HEK293 (cell line): ENCODE measurements at regions not wholly inside any gene's neighbourhood (a gene's known extent, or its start where the extent isn't known, plus 50 kb on each side); places are given as distances from the start of the nearest gene placed in this dataset.

Source experiments
- GLIS1 ChIP-seq: fragments of 450-650 bp; formaldehyde crosslinking; IDR thresholded peaks from 2 replicates; pipeline ENCODE4 v1.5.1; 2016; ENCODE audit warnings: missing biosample characterization, missing genetic modification characterization
- KLF10 ChIP-seq: fragments of 450-650 bp; IDR thresholded peaks from 2 replicates; pipeline ENCODE4 v1.5.1; 2018; ENCODE audit warnings: missing biosample characterization, mild to moderate bottlenecking, missing genetic modification characterization
- YY2 ChIP-seq: fragments of 450-650 bp; formaldehyde crosslinking; IDR thresholded peaks from 2 replicates; pipeline ENCODE4 v1.5.1; 2016; ENCODE audit warnings: missing biosample characterization, missing genetic modification characterization
- ZBTB17 ChIP-seq: fragments of 450-650 bp; formaldehyde crosslinking; IDR thresholded peaks from 2 replicates; pipeline ENCODE4 v1.5.1; 2016; ENCODE audit warnings: missing biosample characterization, missing genetic modification characterization
- ZNF133 ChIP-seq: fragments of 450-650 bp; formaldehyde crosslinking; IDR thresholded peaks from 2 replicates; pipeline ENCODE4 v1.5.1; 2016; ENCODE audit warnings: missing biosample characterization, missing genetic modification characterization
- ZNF239 ChIP-seq: fragments of 450-650 bp; formaldehyde crosslinking; IDR thresholded peaks from 2 replicates; pipeline ENCODE4 v1.5.1; 2016; ENCODE audit warnings: missing biosample characterization, missing genetic modification characterization
- ZNF561 ChIP-seq: fragments of 450-650 bp; IDR thresholded peaks from 2 replicates; pipeline ENCODE4 v1.5.1; 2018; ENCODE audit warnings: missing biosample characterization, missing genetic modification characterization, borderline replicate concordance
- TF ChIP-seq, protein P1 (sequence below): fragments of 450-650 bp; formaldehyde crosslinking; IDR thresholded peaks from 2 replicates; pipeline ENCODE4 v1.5.1; 2016; ENCODE audit warnings: missing biosample characterization, missing genetic modification characterization
- TF ChIP-seq, protein P2 (sequence below): fragments of 450-650 bp; formaldehyde crosslinking; IDR thresholded peaks from 2 replicates; pipeline ENCODE4 v1.5.1; 2016; ENCODE audit warnings: missing biosample characterization, missing genetic modification characterization
- TF ChIP-seq, protein P3 (sequence below): fragments of 450-650 bp; formaldehyde crosslinking; IDR thresholded peaks from 2 replicates; pipeline ENCODE4 v1.5.1; 2016; ENCODE audit warnings: missing biosample characterization, missing genetic modification characterization
- TF ChIP-seq, protein P4 (sequence below): fragments of 450-650 bp; formaldehyde crosslinking; IDR thresholded peaks from 2 replicates; pipeline ENCODE4 v1.5.1; 2016; ENCODE audit warnings: missing biosample characterization, missing genetic modification characterization

DNA sequence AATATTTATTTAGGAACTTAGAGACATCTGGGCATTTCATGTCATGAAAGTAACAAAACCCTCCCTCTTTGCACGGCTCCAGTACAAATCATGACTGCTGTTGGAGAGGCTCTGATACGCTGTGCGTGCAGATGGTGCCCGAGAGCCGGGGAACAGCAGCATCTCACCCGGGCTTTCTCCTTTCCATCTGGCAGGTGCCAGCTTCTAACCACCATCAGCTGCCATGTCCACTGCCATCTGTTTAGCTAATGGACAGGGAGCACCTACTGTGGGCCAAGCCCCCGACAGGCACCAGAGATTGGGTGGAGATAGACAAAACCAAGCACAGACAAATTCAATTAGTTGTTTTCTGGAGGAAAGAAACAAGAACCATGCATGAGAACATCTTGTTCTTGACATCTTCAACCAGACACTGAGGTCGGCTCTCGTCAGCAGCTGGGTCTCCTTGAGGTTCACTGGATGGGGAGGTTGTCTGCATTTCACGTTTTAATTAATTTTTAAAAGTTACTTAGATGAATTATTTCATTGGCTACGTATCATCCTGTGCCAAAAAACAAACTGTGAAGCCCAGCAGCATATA, 323.7 kb downstream of the THBS2 start:
- TF ChIP-seq ZNF561 (tag by site-specific recombination) (no peak), ZBTB17 (tag by site-specific recombination) (no peak), GLIS1 (no peak), ZNF133 (tag by site-specific recombination) (no peak), ZNF239 (tag by site-specific recombination) (no peak), KLF10 (tag by site-specific recombination) (no peak), YY2 (tag by site-specific recombination) (no peak)
- TF ChIP-seq, protein P1, sequence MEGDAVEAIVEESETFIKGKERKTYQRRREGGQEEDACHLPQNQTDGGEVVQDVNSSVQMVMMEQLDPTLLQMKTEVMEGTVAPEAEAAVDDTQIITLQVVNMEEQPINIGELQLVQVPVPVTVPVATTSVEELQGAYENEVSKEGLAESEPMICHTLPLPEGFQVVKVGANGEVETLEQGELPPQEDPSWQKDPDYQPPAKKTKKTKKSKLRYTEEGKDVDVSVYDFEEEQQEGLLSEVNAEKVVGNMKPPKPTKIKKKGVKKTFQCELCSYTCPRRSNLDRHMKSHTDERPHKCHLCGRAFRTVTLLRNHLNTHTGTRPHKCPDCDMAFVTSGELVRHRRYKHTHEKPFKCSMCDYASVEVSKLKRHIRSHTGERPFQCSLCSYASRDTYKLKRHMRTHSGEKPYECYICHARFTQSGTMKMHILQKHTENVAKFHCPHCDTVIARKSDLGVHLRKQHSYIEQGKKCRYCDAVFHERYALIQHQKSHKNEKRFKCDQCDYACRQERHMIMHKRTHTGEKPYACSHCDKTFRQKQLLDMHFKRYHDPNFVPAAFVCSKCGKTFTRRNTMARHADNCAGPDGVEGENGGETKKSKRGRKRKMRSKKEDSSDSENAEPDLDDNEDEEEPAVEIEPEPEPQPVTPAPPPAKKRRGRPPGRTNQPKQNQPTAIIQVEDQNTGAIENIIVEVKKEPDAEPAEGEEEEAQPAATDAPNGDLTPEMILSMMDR (tag by site-specific recombination) = no peak
- TF ChIP-seq, protein P2, sequence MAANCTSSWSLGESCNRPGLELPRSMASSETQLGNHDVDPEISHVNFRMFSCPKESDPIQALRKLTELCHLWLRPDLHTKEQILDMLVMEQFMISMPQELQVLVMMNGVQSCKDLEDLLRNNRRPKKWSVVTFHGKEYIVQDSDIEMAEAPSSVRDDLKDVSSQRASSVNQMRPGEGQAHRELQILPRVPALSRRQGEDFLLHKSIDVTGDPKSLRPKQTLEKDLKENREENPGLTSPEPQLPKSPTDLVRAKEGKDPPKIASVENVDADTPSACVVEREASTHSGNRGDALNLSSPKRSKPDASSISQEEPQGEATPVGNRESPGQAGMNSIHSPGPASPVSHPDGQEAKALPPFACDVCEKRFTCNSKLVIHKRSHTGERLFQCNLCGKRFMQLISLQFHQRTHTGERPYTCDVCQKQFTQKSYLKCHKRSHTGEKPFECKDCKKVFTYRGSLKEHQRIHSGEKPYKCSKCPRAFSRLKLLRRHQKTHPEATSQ (tag by site-specific recombination) = no peak
- TF ChIP-seq, protein P3, sequence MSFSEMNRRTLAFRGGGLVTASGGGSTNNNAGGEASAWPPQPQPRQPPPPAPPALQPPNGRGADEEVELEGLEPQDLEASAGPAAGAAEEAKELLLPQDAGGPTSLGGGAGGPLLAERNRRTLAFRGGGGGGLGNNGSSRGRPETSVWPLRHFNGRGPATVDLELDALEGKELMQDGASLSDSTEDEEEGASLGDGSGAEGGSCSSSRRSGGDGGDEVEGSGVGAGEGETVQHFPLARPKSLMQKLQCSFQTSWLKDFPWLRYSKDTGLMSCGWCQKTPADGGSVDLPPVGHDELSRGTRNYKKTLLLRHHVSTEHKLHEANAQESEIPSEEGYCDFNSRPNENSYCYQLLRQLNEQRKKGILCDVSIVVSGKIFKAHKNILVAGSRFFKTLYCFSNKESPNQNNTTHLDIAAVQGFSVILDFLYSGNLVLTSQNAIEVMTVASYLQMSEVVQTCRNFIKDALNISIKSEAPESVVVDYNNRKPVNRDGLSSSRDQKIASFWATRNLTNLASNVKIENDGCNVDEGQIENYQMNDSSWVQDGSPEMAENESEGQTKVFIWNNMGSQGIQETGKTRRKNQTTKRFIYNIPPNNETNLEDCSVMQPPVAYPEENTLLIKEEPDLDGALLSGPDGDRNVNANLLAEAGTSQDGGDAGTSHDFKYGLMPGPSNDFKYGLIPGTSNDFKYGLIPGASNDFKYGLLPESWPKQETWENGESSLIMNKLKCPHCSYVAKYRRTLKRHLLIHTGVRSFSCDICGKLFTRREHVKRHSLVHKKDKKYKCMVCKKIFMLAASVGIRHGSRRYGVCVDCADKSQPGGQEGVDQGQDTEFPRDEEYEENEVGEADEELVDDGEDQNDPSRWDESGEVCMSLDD (tag by site-specific recombination) = no peak
- TF ChIP-seq, protein P4, sequence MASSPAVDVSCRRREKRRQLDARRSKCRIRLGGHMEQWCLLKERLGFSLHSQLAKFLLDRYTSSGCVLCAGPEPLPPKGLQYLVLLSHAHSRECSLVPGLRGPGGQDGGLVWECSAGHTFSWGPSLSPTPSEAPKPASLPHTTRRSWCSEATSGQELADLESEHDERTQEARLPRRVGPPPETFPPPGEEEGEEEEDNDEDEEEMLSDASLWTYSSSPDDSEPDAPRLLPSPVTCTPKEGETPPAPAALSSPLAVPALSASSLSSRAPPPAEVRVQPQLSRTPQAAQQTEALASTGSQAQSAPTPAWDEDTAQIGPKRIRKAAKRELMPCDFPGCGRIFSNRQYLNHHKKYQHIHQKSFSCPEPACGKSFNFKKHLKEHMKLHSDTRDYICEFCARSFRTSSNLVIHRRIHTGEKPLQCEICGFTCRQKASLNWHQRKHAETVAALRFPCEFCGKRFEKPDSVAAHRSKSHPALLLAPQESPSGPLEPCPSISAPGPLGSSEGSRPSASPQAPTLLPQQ (tag by site-specific recombination) = no peak
